Mesodermal cell (in vitro differentiated cells): ENCODE measurements at regions not wholly inside any gene's neighbourhood (a gene's known extent, or its start where the extent isn't known, plus 50 kb on each side); places are given as distances from the start of the nearest gene placed in this dataset.

Experiments used
- H3K27ac ChIP-seq: 2 replicates; pipeline ENCODE4 v1.7.0; 2013; ENCODE audit warnings: mild to moderate bottlenecking, low read depth, low read length, moderate library complexity; ENCODE audit not compliant: severe bottlenecking
- H3K36me3 ChIP-seq: 2 replicates; pipeline ENCODE4 v1.7.1; 2013; ENCODE audit warnings: mild to moderate bottlenecking, low read length, moderate library complexity; ENCODE audit not compliant: control insufficient read depth, insufficient read depth
- H3K4me1 ChIP-seq: one replicate; pipeline ENCODE4 v1.7.1; 2013; ENCODE audit warnings: mild to moderate bottlenecking, low read length; ENCODE audit not compliant: insufficient read depth, control insufficient read depth, poor library complexity, severe bottlenecking
- H3K4me3 ChIP-seq: 2 replicates; pipeline ENCODE4 v1.7.0; 2013; ENCODE audit warnings: low read length, control low read depth, mild to moderate bottlenecking; ENCODE audit not compliant: insufficient read depth, poor library complexity, severe bottlenecking; ENCODE audit errors: extremely low read depth
- H3K9me3 ChIP-seq: 2 replicates; pipeline ENCODE4 v1.7.1; 2013; ENCODE audit warnings: mild to moderate bottlenecking, low read length, moderate library complexity; ENCODE audit not compliant: control insufficient read depth
- WGBS, 2 experiments: methylation state at CpG; one replicate each; pipeline ENCODE4 v1.1.5; 2013; ENCODE audit warnings: missing lambda C conversion rate in 2 of 2; ENCODE audit not compliant: insufficient coverage in 2 of 2; 5-methylcytosine and 5-hydroxymethylcytosine counted together

- 91 to 94% methylated on average over 12 to 13 of the region's 13 CpGs for WGBS, 2 experiments
- Histone ChIP-seq H3K4me1 (peaks cover 13% of the 10 kb centered on the region), H3K4me3 (no peak overlapping the region), H3K27ac (no peak overlapping the region), H3K36me3 (no peaks in the 10 kb centered on the region), H3K9me3 (no peaks in the 10 kb centered on the region)
Observed at GRCh38 chr1:235009561-235010306, 118.9 kb downstream of the TOMM20 start.

GRCh38 chr1:235009074-235009473, 119.6 kb downstream of the TOMM20 start:
- H3K36me3 ChIP-seq, result no peaks in the 10 kb centered on the region
- H3K4me3 ChIP-seq, result no peak overlapping the region
- no peaks in the 10 kb centered on the region for H3K9me3 ChIP-seq
- WGBS, 2 experiments, result 80 to 93% methylated on average over 3 to 6 of the region's 7 CpGs
- H3K27ac ChIP-seq, result no peak overlapping the region
- H3K4me1 ChIP-seq, result peaks cover 13% of the 10 kb centered on the region

GRCh38 chr1:235008239-235008638, 120.4 kb downstream of the TOMM20 start:
- Histone ChIP-seq H3K27ac (no peak overlapping the region), H3K9me3 (no peaks in the 10 kb centered on the region), H3K4me3 (no peak overlapping the region), H3K4me1 (peaks cover 13% of the 10 kb centered on the region), H3K36me3 (no peaks in the 10 kb centered on the region)

GRCh38 chr1:235006816-235007215, 121.8 kb downstream of the TOMM20 start:
- no peaks in the 10 kb centered on the region for H3K36me3 ChIP-seq
- no peak overlapping the region for H3K27ac ChIP-seq
- WGBS, 2 experiments, result 81 to 90% methylated on average over 3 to 5 of the region's 5 CpGs
- no peaks in the 10 kb centered on the region for H3K9me3 ChIP-seq
- no peak overlapping the region for H3K4me3 ChIP-seq
- peaks cover 7% of the 10 kb centered on the region for H3K4me1 ChIP-seq

GRCh38 chr1:235006132-235006721, 122.4 kb downstream of the TOMM20 start:
- Histone ChIP-seq H3K9me3 (no peaks in the 10 kb centered on the region), H3K27ac (no peak overlapping the region), H3K36me3 (no peaks in the 10 kb centered on the region), H3K4me1 (peaks cover 5% of the 10 kb centered on the region), H3K4me3 (no peak overlapping the region)
- WGBS, 2 experiments, result 100% methylated on average over 1 of the region's 1 CpG

GRCh38 chr1:235004840-235005391, 123.7 kb downstream of the TOMM20 start:
- Histone ChIP-seq H3K4me1 (peaks cover 16% of the 10 kb centered on the region), H3K27ac (no peak overlapping the region), H3K4me3 (no peak overlapping the region), H3K9me3 (no peaks in the 10 kb centered on the region), H3K36me3 (no peaks in the 10 kb centered on the region)
- 100% methylated on average over 1 of the region's 3 CpGs for WGBS, 2 experiments

GRCh38 chr1:235004276-235004675, 124.4 kb downstream of the TOMM20 start:
- WGBS, 2 experiments, result 80% methylated on average over 1 of the region's 2 CpGs; no CpG with 5 or more reads in 1 of the 2 experiments
- Histone ChIP-seq H3K27ac (no peak overlapping the region), H3K9me3 (no peaks in the 10 kb centered on the region), H3K36me3 (no peaks in the 10 kb centered on the region), H3K4me3 (no peak overlapping the region), H3K4me1 (peaks cover 16% of the 10 kb centered on the region)

- H3K9me3 ChIP-seq, result no peaks in the 10 kb centered on the region
- H3K36me3 ChIP-seq, result no peaks in the 10 kb centered on the region
- no peak overlapping the region for H3K27ac ChIP-seq
- no peak overlapping the region for H3K4me3 ChIP-seq
- H3K4me1 ChIP-seq, result peaks cover 23% of the 10 kb centered on the region
- 94 to 100% methylated on average over 2 of the region's 10 CpGs for WGBS, 2 experiments
Observed at GRCh38 chr1:235002706-235003300, 125.8 kb downstream of the TOMM20 start.

GRCh38 chr1:234999513-234999940, 129.1 kb downstream of the TOMM20 start:
- no peak overlapping the region for H3K27ac ChIP-seq
- H3K4me3 ChIP-seq, result no peak overlapping the region
- peaks cover 37% of the 10 kb centered on the region for H3K4me1 ChIP-seq
- no peaks in the 10 kb centered on the region for H3K36me3 ChIP-seq
- 95 to 97% methylated on average over 8 to 10 of the region's 10 CpGs for WGBS, 2 experiments
- no peaks in the 10 kb centered on the region for H3K9me3 ChIP-seq

GRCh38 chr1:234997896-234998741, 130.5 kb downstream of the TOMM20 start:
- H3K27ac ChIP-seq, result peak overlapping the region; percentile 64
- H3K9me3 ChIP-seq, result no peaks in the 10 kb centered on the region
- H3K36me3 ChIP-seq, result no peaks in the 10 kb centered on the region
- H3K4me1 ChIP-seq, result peaks cover 37% of the 10 kb centered on the region
- H3K4me3 ChIP-seq, result no peak overlapping the region
- WGBS, 2 experiments, result 87 to 88% methylated on average over 12 to 14 of the region's 17 CpGs
